GM23338 (cell line): ENCODE measurements at regions not wholly inside any gene's neighbourhood (a gene's known extent, or its start where the extent isn't known, plus 50 kb on each side); places are given as distances from the start of the nearest gene placed in this dataset.

ENCODE experiments used
- ATAC-seq: fragments of 200-7000 bp; cut with Tn5 transposase; 3 replicates; pipeline ENCODE4 v1.9.1; 2020
- DNase-seq: peaks from one replicate; pipeline ENCODE4 v3.0.0-alpha.2; 2015; ENCODE audit warnings: low spot score
- H2AFZ ChIP-seq: fragments of 200-600 bp; sonication (generic); 2 replicates; pipeline ENCODE4 v1.8.0; 2016; ENCODE audit warnings: antibody characterized with exemption, mild to moderate bottlenecking, moderate library complexity
- H3F3A ChIP-seq: fragments of 200-600 bp; sonication (generic); replicated peaks from 2 replicates; pipeline ENCODE4 v1.8.0; 2017; ENCODE audit warnings: antibody characterized with exemption, mixed run types, low read depth
- H3K27ac ChIP-seq: fragments of 200-600 bp; sonication (generic); 2 replicates; pipeline ENCODE4 v1.6.1; 2016; ENCODE audit warnings: low read depth
- H3K27me3 ChIP-seq: fragments of 200-600 bp; sonication (generic); 2 replicates; pipeline ENCODE4 v1.8.0; 2016; ENCODE audit warnings: mild to moderate bottlenecking, mixed run types, moderate library complexity; ENCODE audit not compliant: insufficient read depth
- H3K36me3 ChIP-seq: fragments of 200-600 bp; sonication (generic); 2 replicates; pipeline ENCODE4 v1.8.0; 2016; ENCODE audit warnings: mild to moderate bottlenecking; ENCODE audit not compliant: insufficient read depth
- H3K4me1 ChIP-seq: fragments of 200-600 bp; sonication (generic); 2 replicates; pipeline ENCODE4 v1.8.0; 2016; ENCODE audit warnings: mild to moderate bottlenecking, moderate library complexity; ENCODE audit not compliant: insufficient read depth
- H3K4me2 ChIP-seq: fragments of 200-600 bp; sonication (generic); 2 replicates; pipeline ENCODE4 v1.7.1; 2017; ENCODE audit warnings: mixed run types
- H3K4me3 ChIP-seq: fragments of 200-600 bp; sonication (generic); 2 replicates; pipeline ENCODE4 v1.6.1; 2016; ENCODE audit warnings: mixed run types
- H3K79me2 ChIP-seq: fragments of 200-600 bp; sonication (generic); replicated peaks from 2 replicates; pipeline ENCODE4 v1.8.0; 2017; ENCODE audit warnings: mild to moderate bottlenecking; ENCODE audit not compliant: insufficient read depth
- H3K9me2 ChIP-seq: fragments of 200-600 bp; sonication (generic); 2 replicates; pipeline ENCODE4 v1.8.0; 2017; ENCODE audit not compliant: insufficient read depth
- H4K20me1 ChIP-seq: fragments of 200-600 bp; sonication (generic); replicated peaks from 2 replicates; pipeline ENCODE4 v1.8.0; 2017; ENCODE audit warnings: mild to moderate bottlenecking; ENCODE audit not compliant: insufficient read depth
- H3K27ac Mint-ChIP-seq: 2 replicates; pipeline ENCODE4 v1.8.0; 2020; ENCODE audit warnings: inconsistent platforms, mild to moderate bottlenecking, moderate library complexity, mixed read lengths
- H3K27me3 Mint-ChIP-seq: 3 replicates; pipeline ENCODE4 v1.8.0; 2022; ENCODE audit warnings: low read depth, mild to moderate bottlenecking, moderate library complexity, mixed read lengths, inconsistent platforms; ENCODE audit not compliant: insufficient read depth, poor library complexity
- H3K36me3 Mint-ChIP-seq: 3 replicates; pipeline ENCODE4 v1.8.0; 2021; ENCODE audit warnings: low read depth, mild to moderate bottlenecking, inconsistent platforms, moderate library complexity, mixed read lengths
- H3K4me1 Mint-ChIP-seq: 3 replicates; pipeline ENCODE4 v1.8.0; 2020; ENCODE audit warnings: mild to moderate bottlenecking, inconsistent platforms, mixed read lengths
- H3K4me3 Mint-ChIP-seq: 3 replicates; pipeline ENCODE4 v1.8.0; 2021; ENCODE audit warnings: moderate library complexity, mild to moderate bottlenecking, inconsistent platforms, mixed read lengths
- H3K9me3 Mint-ChIP-seq: 3 replicates; pipeline ENCODE4 v1.8.0; 2020; ENCODE audit warnings: moderate library complexity, mild to moderate bottlenecking, inconsistent platforms, mixed read lengths
- CREB1 ChIP-seq: fragments of 250-450 bp; sonication (Bioruptor Pico); IDR thresholded peaks from 2 replicates; pipeline ENCODE4 v1.5.0; 2020; ENCODE audit warnings: low read depth, mild to moderate bottlenecking, moderate library complexity
- EZH2 ChIP-seq: fragments of 200-600 bp; sonication (generic); IDR thresholded peaks from one replicate; pipeline ENCODE4 v1.8.0; 2017; ENCODE audit warnings: antibody characterized with exemption, mild to moderate bottlenecking, low read depth; ENCODE audit not compliant: unreplicated experiment
- EZH2phosphoT487 ChIP-seq: fragments of 200-600 bp; sonication (generic); IDR thresholded peaks from one replicate; pipeline ENCODE4 v1.8.1; 2018; ENCODE audit warnings: antibody characterized with exemption; ENCODE audit not compliant: unreplicated experiment
- JUNB ChIP-seq: IDR thresholded peaks from one replicate; pipeline ENCODE4 v1.6.1; 2016; ENCODE audit warnings: antibody characterized with exemption; ENCODE audit not compliant: unreplicated experiment
- NANOG ChIP-seq: IDR thresholded peaks from 2 replicates; pipeline ENCODE4 v1.6.1; 2016; ENCODE audit warnings: antibody characterized with exemption, borderline replicate concordance
- STAT1 ChIP-seq: IDR thresholded peaks from one replicate; pipeline ENCODE4 v1.6.1; 2016; ENCODE audit warnings: antibody characterized with exemption; ENCODE audit not compliant: unreplicated experiment
- ZNF114 ChIP-seq: fragments of 250-450 bp; sonication (Bioruptor Pico); IDR thresholded peaks from 2 replicates; pipeline ENCODE4 v1.5.0; 2020; ENCODE audit warnings: mild to moderate bottlenecking, moderate library complexity
- ZNF331 ChIP-seq: fragments of 250-450 bp; sonication (Bioruptor Pico); IDR thresholded peaks from 2 replicates; pipeline ENCODE4 v1.5.0; 2020; ENCODE audit warnings: low read depth, mild to moderate bottlenecking, moderate library complexity
- TF ChIP-seq, protein P1 (sequence below): fragments of 250-450 bp; sonication (Bioruptor Pico); IDR thresholded peaks from 2 replicates; pipeline ENCODE4 v1.5.0; 2020; ENCODE audit warnings: mild to moderate bottlenecking, moderate library complexity
- TF ChIP-seq, protein P2 (sequence below): IDR thresholded peaks from 2 replicates; pipeline ENCODE4 v1.6.1; 2016; ENCODE audit warnings: antibody characterized with exemption
- TF ChIP-seq, protein P3 (sequence below), 2 experiments: fragments of 200-600 bp in 1 of 2; sonication (generic) in 1 of 2; conservative IDR thresholded peaks; 2 replicates each; pipeline versions ENCODE4 v1.5.1 to v1.6.1; 2016 to 2017; ENCODE audit warnings: antibody characterized with exemption in 2 of 2, low read depth in 2 of 2, mild to moderate bottlenecking in 2 of 2, moderate library complexity in 1 of 2
- TF ChIP-seq, protein P4 (sequence below): IDR thresholded peaks from one replicate; pipeline ENCODE4 v1.6.1; 2018; ENCODE audit warnings: antibody characterized with exemption; ENCODE audit not compliant: unreplicated experiment

DNA sequence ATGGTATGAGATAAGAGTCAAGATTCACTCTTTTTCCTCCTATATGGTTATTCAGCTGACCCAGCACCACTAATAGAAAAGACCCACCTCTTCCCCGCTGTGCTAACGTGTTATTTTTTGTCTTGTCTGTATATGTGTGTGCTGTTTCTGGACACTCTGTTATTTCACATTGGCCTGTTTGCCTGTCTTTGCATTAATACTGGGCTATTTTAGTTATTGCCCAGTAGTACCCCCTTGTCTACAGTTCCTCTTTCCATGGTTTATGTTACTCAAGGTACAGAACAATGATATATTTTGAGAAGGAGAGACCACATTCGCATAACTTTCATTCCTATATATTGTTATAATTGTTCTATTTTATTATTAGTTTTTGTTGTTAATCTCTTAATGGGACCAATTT is 74.0 kb upstream of the SIAH1 start (continued):
- TF ChIP-seq, protein P1, sequence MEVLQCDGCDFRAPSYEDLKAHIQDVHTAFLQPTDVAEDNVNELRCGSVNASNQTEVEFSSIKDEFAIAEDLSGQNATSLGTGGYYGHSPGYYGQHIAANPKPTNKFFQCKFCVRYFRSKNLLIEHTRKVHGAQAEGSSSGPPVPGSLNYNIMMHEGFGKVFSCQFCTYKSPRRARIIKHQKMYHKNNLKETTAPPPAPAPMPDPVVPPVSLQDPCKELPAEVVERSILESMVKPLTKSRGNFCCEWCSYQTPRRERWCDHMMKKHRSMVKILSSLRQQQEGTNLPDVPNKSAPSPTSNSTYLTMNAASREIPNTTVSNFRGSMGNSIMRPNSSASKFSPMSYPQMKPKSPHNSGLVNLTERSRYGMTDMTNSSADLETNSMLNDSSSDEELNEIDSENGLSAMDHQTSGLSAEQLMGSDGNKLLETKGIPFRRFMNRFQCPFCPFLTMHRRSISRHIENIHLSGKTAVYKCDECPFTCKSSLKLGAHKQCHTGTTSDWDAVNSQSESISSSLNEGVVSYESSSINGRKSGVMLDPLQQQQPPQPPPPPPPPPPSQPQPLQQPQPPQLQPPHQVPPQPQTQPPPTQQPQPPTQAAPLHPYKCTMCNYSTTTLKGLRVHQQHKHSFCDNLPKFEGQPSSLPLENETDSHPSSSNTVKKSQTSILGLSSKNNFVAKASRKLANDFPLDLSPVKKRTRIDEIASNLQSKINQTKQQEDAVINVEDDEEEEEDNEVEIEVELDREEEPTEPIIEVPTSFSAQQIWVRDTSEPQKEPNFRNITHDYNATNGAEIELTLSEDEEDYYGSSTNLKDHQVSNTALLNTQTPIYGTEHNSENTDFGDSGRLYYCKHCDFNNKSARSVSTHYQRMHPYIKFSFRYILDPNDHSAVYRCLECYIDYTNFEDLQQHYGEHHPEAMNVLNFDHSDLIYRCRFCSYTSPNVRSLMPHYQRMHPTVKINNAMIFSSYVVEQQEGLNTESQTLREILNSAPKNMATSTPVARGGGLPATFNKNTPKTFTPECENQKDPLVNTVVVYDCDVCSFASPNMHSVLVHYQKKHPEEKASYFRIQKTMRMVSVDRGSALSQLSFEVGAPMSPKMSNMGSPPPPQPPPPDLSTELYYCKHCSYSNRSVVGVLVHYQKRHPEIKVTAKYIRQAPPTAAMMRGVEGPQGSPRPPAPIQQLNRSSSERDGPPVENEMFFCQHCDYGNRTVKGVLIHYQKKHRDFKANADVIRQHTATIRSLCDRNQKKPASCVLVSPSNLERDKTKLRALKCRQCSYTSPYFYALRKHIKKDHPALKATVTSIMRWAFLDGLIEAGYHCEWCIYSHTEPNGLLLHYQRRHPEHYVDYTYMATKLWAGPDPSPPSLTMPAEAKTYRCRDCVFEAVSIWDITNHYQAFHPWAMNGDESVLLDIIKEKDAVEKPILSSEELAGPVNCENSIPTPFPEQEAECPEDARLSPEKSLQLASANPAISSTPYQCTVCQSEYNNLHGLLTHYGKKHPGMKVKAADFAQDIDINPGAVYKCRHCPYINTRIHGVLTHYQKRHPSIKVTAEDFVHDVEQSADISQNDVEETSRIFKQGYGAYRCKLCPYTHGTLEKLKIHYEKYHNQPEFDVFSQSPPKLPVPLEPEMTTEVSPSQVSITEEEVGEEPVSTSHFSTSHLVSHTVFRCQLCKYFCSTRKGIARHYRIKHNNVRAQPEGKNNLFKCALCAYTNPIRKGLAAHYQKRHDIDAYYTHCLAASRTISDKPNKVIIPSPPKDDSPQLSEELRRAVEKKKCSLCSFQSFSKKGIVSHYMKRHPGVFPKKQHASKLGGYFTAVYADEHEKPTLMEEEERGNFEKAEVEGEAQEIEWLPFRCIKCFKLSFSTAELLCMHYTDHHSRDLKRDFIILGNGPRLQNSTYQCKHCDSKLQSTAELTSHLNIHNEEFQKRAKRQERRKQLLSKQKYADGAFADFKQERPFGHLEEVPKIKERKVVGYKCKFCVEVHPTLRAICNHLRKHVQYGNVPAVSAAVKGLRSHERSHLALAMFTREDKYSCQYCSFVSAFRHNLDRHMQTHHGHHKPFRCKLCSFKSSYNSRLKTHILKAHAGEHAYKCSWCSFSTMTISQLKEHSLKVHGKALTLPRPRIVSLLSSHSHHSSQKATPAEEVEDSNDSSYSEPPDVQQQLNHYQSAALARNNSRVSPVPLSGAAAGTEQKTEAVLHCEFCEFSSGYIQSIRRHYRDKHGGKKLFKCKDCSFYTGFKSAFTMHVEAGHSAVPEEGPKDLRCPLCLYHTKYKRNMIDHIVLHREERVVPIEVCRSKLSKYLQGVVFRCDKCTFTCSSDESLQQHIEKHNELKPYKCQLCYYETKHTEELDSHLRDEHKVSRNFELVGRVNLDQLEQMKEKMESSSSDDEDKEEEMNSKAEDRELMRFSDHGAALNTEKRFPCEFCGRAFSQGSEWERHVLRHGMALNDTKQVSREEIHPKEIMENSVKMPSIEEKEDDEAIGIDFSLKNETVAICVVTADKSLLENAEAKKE (CRISPR knock-in tag), result no peak

DNA sequence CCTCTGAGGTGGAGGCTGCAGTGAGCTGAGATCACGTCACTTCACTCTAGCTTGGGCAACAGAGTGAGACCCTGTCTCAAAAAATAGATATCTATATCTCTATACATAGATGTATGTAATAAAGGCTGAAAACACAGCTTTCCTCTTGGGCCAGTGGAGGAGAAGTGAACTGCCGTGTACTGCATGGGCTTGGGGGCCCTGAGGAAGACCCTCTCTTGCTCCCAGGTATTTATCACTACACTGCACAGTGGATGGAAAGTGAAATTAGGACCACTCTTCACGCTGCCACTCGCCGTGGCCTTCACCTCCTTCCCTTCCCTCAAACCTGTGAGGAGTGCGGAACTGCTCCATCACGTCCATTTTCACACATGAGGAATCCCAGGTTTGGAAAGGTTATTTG is 68.8 kb upstream of the SIAH1 start:
- H3K9me3 Mint-ChIP-seq, result no peaks in the 10 kb centered on the region
- Histone ChIP-seq H3K4me2 (no peak overlapping the region), H3K27ac (no peak overlapping the region), H4K20me1 (no peaks in the 10 kb centered on the region), H2AFZ (no peak overlapping the region; the same call in 1 of the 2 replicates), H3K36me3 (no peaks in the 10 kb centered on the region), H3K79me2 (no peaks in the 10 kb centered on the region), H3K4me1 (no peaks in the 10 kb centered on the region), H3K27me3 (no peaks in the 10 kb centered on the region), H3K9me2 (no peaks in the 10 kb centered on the region), H3K4me3 (no peak overlapping the region), H3F3A (no peaks in the 10 kb centered on the region)
- DNase-seq (no peak), ATAC-seq (no peak)
- H3K27ac Mint-ChIP-seq, result no peak overlapping the region
- H3K4me1 Mint-ChIP-seq, result no peaks in the 10 kb centered on the region; the same call in 2 of the 3 replicates
- no peaks in the 10 kb centered on the region for H3K36me3 Mint-ChIP-seq
- peaks cover 1% of the 10 kb centered on the region for H3K27me3 Mint-ChIP-seq
- no peak overlapping the region for H3K4me3 Mint-ChIP-seq
- TF ChIP-seq, protein P2, sequence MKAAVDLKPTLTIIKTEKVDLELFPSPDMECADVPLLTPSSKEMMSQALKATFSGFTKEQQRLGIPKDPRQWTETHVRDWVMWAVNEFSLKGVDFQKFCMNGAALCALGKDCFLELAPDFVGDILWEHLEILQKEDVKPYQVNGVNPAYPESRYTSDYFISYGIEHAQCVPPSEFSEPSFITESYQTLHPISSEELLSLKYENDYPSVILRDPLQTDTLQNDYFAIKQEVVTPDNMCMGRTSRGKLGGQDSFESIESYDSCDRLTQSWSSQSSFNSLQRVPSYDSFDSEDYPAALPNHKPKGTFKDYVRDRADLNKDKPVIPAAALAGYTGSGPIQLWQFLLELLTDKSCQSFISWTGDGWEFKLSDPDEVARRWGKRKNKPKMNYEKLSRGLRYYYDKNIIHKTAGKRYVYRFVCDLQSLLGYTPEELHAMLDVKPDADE, result no peak
- TF ChIP-seq, protein P3, sequence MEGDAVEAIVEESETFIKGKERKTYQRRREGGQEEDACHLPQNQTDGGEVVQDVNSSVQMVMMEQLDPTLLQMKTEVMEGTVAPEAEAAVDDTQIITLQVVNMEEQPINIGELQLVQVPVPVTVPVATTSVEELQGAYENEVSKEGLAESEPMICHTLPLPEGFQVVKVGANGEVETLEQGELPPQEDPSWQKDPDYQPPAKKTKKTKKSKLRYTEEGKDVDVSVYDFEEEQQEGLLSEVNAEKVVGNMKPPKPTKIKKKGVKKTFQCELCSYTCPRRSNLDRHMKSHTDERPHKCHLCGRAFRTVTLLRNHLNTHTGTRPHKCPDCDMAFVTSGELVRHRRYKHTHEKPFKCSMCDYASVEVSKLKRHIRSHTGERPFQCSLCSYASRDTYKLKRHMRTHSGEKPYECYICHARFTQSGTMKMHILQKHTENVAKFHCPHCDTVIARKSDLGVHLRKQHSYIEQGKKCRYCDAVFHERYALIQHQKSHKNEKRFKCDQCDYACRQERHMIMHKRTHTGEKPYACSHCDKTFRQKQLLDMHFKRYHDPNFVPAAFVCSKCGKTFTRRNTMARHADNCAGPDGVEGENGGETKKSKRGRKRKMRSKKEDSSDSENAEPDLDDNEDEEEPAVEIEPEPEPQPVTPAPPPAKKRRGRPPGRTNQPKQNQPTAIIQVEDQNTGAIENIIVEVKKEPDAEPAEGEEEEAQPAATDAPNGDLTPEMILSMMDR (conservative IDR thresholded peaks at IDR 0.05; ENCODE audit: low read depth in 2 of 2), result no peak
- TF ChIP-seq EZH2phosphoT487, result no peak
- TF ChIP-seq CREB1 (CRISPR knock-in tag), result no peak
- no peak for TF ChIP-seq STAT1
- TF ChIP-seq, protein P4, sequence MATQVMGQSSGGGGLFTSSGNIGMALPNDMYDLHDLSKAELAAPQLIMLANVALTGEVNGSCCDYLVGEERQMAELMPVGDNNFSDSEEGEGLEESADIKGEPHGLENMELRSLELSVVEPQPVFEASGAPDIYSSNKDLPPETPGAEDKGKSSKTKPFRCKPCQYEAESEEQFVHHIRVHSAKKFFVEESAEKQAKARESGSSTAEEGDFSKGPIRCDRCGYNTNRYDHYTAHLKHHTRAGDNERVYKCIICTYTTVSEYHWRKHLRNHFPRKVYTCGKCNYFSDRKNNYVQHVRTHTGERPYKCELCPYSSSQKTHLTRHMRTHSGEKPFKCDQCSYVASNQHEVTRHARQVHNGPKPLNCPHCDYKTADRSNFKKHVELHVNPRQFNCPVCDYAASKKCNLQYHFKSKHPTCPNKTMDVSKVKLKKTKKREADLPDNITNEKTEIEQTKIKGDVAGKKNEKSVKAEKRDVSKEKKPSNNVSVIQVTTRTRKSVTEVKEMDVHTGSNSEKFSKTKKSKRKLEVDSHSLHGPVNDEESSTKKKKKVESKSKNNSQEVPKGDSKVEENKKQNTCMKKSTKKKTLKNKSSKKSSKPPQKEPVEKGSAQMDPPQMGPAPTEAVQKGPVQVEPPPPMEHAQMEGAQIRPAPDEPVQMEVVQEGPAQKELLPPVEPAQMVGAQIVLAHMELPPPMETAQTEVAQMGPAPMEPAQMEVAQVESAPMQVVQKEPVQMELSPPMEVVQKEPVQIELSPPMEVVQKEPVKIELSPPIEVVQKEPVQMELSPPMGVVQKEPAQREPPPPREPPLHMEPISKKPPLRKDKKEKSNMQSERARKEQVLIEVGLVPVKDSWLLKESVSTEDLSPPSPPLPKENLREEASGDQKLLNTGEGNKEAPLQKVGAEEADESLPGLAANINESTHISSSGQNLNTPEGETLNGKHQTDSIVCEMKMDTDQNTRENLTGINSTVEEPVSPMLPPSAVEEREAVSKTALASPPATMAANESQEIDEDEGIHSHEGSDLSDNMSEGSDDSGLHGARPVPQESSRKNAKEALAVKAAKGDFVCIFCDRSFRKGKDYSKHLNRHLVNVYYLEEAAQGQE, result no peak
- no peak for TF ChIP-seq NANOG
- no peak for TF ChIP-seq EZH2
- TF ChIP-seq ZNF331 (CRISPR knock-in tag), result no peak
- TF ChIP-seq JUNB, result no peak
- TF ChIP-seq ZNF114 (CRISPR knock-in tag), result no peak
